Smooth muscle cell (in vitro differentiated cells): ENCODE measurements at regions not wholly inside any gene's neighbourhood (a gene's known extent, or its start where the extent isn't known, plus 50 kb on each side); places are given as distances from the start of the nearest gene placed in this dataset.

Experiments used
- DNase-seq: peaks from one replicate; lab custom pipeline; 2025; ENCODE audit not compliant: unreplicated experiment; lab: John Stamatoyannopoulos, UW
- H2AFZ ChIP-seq: fragments of 200-600 bp; sonication (generic); 2 replicates; pipeline ENCODE4 v1.6.0; 2016; ENCODE audit warnings: antibody characterized with exemption, low read depth, mild to moderate bottlenecking
- H3F3A ChIP-seq: fragments of 200-600 bp; sonication (generic); 2 replicates; pipeline ENCODE4 v1.6.0; 2017; ENCODE audit warnings: antibody characterized with exemption, low read depth
- H3K27ac ChIP-seq: fragments of 200-600 bp; sonication (generic); 2 replicates; pipeline ENCODE4 v1.5.1; 2016; ENCODE audit warnings: low read depth, mild to moderate bottlenecking
- H3K27me3 ChIP-seq: fragments of 200-600 bp; sonication (generic); 2 replicates; pipeline ENCODE4 v1.6.1; 2016; ENCODE audit warnings: low read depth, mild to moderate bottlenecking
- H3K36me3 ChIP-seq: fragments of 200-600 bp; sonication (generic); 2 replicates; pipeline ENCODE4 v1.5.1; 2016; ENCODE audit warnings: low read depth
- H3K4me1 ChIP-seq: fragments of 200-600 bp; sonication (generic); 2 replicates; pipeline ENCODE4 v1.5.1; 2016; ENCODE audit warnings: low read depth
- H3K4me2 ChIP-seq: fragments of 200-600 bp; sonication (generic); 2 replicates; pipeline ENCODE4 v1.6.0; 2016; ENCODE audit warnings: mild to moderate bottlenecking
- H3K4me3 ChIP-seq: fragments of 200-600 bp; sonication (generic); 2 replicates; pipeline ENCODE4 v1.5.1; 2016; ENCODE audit warnings: mild to moderate bottlenecking
- H3K79me2 ChIP-seq: fragments of 200-600 bp; sonication (generic); 2 replicates; pipeline ENCODE4 v1.6.0; 2016; ENCODE audit warnings: low read depth, mild to moderate bottlenecking
- H3K9ac ChIP-seq: fragments of 200-600 bp; sonication (generic); 2 replicates; pipeline ENCODE4 v1.6.0; 2016; ENCODE audit warnings: low read depth
- H3K9me3 ChIP-seq: fragments of 200-600 bp; sonication (generic); replicated peaks from 2 replicates; pipeline ENCODE4 v1.5.1; 2016; ENCODE audit warnings: low read depth
- H4K20me1 ChIP-seq: fragments of 200-600 bp; sonication (generic); 2 replicates; pipeline ENCODE4 v1.6.0; 2016; ENCODE audit warnings: low read depth
- CTCF ChIP-seq: fragments of 200-600 bp; sonication (generic); IDR thresholded peaks from 2 replicates; pipeline ENCODE4 v1.5.1; 2017; ENCODE audit warnings: borderline replicate concordance, mild to moderate bottlenecking, antibody characterized with exemption; ENCODE audit not compliant: insufficient read depth, poor library complexity, severe bottlenecking
- whole genome bisulfite sequencing: methylation state at CpG from one replicate; pipeline ENCODE4 v1.1.7; 2016; ENCODE audit warnings: low lambda C conversion rate; 5-methylcytosine and 5-hydroxymethylcytosine counted together

GRCh38 chr13:50699874-50700663 lies 143.4 kb downstream of the DLEU7 start:
- TF ChIP-seq CTCF = no peak
- no peak overlapping the region for H3K27ac ChIP-seq
- no peaks in the 10 kb centered on the region for H3K9me3 ChIP-seq
- H2AFZ ChIP-seq = no peak overlapping the region
- H3K4me2 ChIP-seq = peak overlapping the region; percentile 21
- no peak overlapping the region for H3K9ac ChIP-seq
- H3K79me2 ChIP-seq = no peaks in the 10 kb centered on the region
- H4K20me1 ChIP-seq = no peaks in the 10 kb centered on the region
- 83% methylated on average over 4 of the region's 4 CpGs for WGBS
- DNase-seq = no peak
- H3K4me3 ChIP-seq = no peak overlapping the region
- no peaks in the 10 kb centered on the region for H3K36me3 ChIP-seq
- no peaks in the 10 kb centered on the region for H3F3A ChIP-seq
- H3K4me1 ChIP-seq = peaks cover 12% of the 10 kb centered on the region
- H3K27me3 ChIP-seq = peaks cover 6% of the 10 kb centered on the region

DNA sequence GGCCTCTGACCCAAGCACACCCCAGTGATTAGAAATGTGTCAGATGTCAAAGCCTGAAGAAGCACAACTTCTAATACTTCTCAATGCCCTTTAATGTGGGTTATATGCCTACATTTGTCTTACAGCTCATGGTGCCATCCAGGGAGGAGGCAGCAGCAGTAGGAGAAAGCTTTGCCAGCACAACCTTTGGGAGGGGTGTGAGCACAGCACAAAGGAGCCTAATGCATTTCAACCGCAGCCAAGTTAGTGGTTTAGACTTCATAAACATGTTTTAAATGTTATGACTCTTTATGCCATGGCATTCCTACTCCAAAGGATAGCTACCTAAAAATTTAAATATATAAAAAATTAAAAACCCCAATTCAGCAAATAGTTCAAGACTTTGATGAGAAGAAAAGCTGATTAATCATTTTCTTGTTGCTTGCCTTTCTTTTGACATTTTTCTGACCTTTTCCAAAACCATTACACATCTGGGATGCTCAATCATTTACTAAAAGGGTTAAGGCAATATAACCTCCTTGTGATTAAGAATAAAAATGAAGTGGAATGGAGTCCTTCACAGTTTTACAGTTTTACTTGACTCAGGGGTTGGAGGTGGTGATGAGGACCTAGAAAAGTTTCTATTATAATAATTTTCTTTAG lies 142.7 kb downstream of the DLEU7 start:
- H3K9me3 ChIP-seq = no peaks in the 10 kb centered on the region
- H3K4me2 ChIP-seq = peak overlapping the region; percentile 21
- H3K9ac ChIP-seq = no peak overlapping the region
- peaks cover 6% of the 10 kb centered on the region for H3K27me3 ChIP-seq
- no peak overlapping the region for H2AFZ ChIP-seq
- no peak overlapping the region for H3K4me3 ChIP-seq
- H3K36me3 ChIP-seq = no peaks in the 10 kb centered on the region
- H4K20me1 ChIP-seq = no peaks in the 10 kb centered on the region
- H3K4me1 ChIP-seq = peaks cover 12% of the 10 kb centered on the region
- WGBS = 88% methylated on average over 1 of the region's 1 CpG
- DNase-seq = no peak
- H3K27ac ChIP-seq = no peak overlapping the region
- H3K79me2 ChIP-seq = no peaks in the 10 kb centered on the region
- no peak for TF ChIP-seq CTCF
- H3F3A ChIP-seq = no peaks in the 10 kb centered on the region

DNA sequence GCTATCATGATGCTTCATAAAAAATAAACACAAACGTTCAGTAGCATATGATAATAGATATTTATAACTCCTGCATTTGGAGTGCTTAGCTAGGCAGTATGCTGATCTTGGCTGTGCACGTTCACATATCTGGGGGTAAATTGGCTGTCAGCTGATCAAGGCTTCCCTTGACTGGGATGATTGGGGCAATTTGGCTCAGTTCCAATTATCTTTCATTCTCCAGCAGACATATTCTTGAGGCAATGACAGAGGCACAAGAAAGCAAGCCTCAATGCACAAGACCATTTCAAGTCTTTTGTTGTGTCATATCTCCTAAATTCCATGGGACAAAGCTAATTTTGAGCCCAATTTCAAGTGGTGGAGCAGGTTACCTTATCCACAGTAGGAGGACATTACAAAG lies 142.0 kb downstream of the DLEU7 start:
- Histone ChIP-seq H3K4me2 (no peak overlapping the region), H3K79me2 (no peaks in the 10 kb centered on the region)

More for the DNA sequence above, 142.0 kb downstream of the DLEU7 start:
- Histone ChIP-seq H3K4me1 (peaks cover 12% of the 10 kb centered on the region), H3K27ac (no peak overlapping the region), H3K9ac (no peak overlapping the region), H3K36me3 (no peaks in the 10 kb centered on the region), H4K20me1 (no peaks in the 10 kb centered on the region), H3K9me3 (no peaks in the 10 kb centered on the region), H3F3A (no peaks in the 10 kb centered on the region), H2AFZ (no peak overlapping the region), H3K27me3 (peaks cover 6% of the 10 kb centered on the region), H3K4me3 (no peak overlapping the region)
- WGBS = 77% methylated on average over 2 of the region's 2 CpGs
- DNase-seq = no peak
- no peak for TF ChIP-seq CTCF
